K562 (cell line): ENCODE measurements at regions not wholly inside any gene's neighbourhood (a gene's known extent, or its start where the extent isn't known, plus 50 kb on each side); places are given as distances from the start of the nearest gene placed in this dataset.

Experiments
- AFF4 ChIP-seq: sonication (generic); formaldehyde crosslinking; IDR thresholded peaks from 2 replicates; pipeline ENCODE4 v1.8.0; 2023; ENCODE audit warnings: mild to moderate bottlenecking, missing genetic modification reagents
- CEBPG ChIP-seq, 3 experiments: fragments of 200-800 bp in 1 of 3; sonication (Bioruptor generic) in 1 of 3; sonication (generic) in 1 of 3; formaldehyde crosslinking in 1 of 3; IDR thresholded peaks in 2 of 3; conservative IDR thresholded peaks in 1 of 3; 2 replicates each; pipeline versions ENCODE4 v1.6.1 to v1.8.0; 2016 to 2022; ENCODE audit warnings: missing compliant biosample characterization in 2 of 3, missing genetic modification characterization in 2 of 3, mild to moderate bottlenecking in 1 of 3, missing genetic modification reagents in 1 of 3
- CREB1 ChIP-seq, 2 experiments: sonication (generic) in 1 of 2; formaldehyde crosslinking in 1 of 2; IDR thresholded peaks; 2 replicates each; pipeline versions ENCODE4 v1.6.1 to v1.8.0; 2012 to 2022; ENCODE audit warnings: inconsistent platforms in 1 of 2, mild to moderate bottlenecking in 1 of 2, missing genetic modification reagents in 1 of 2, moderate library complexity in 1 of 2
- DPF2 ChIP-seq: fragments of 450-650 bp; IDR thresholded peaks from 2 replicates; pipeline ENCODE4 v1.6.1; 2016
- ETV5 ChIP-seq: sonication (generic); formaldehyde crosslinking; IDR thresholded peaks from 2 replicates; pipeline ENCODE4 v1.4.0; 2020; ENCODE audit warnings: low read depth, mild to moderate bottlenecking, missing genetic modification reagents
- HDAC8 ChIP-seq: fragments of 450-650 bp; IDR thresholded peaks from 2 replicates; pipeline ENCODE4 v1.6.1; 2016; ENCODE audit warnings: mild to moderate bottlenecking, missing genetic modification characterization, moderate library complexity, missing compliant biosample characterization
- MXI1 ChIP-seq: IDR thresholded peaks from 2 replicates; pipeline ENCODE4 v1.6.1; 2011; ENCODE audit warnings: low read depth, mild to moderate bottlenecking, improper control_type of control experiment, low read length
- ZNF407 ChIP-seq: fragments of 450-650 bp; IDR thresholded peaks from 2 replicates; pipeline ENCODE4 v1.6.1; 2016; ENCODE audit warnings: low read depth
- ZNF41 ChIP-seq: fragments of 250-450 bp; sonication (Bioruptor Pico); conservative IDR thresholded peaks from 2 replicates; pipeline ENCODE4 v1.4.0; 2020; ENCODE audit warnings: mild to moderate bottlenecking
- ZNF561 ChIP-seq: fragments of 450-650 bp; formaldehyde crosslinking; conservative IDR thresholded peaks from 2 replicates; pipeline ENCODE4 v1.4.0; 2020; ENCODE audit warnings: mild to moderate bottlenecking, moderate library complexity
- TF ChIP-seq, protein P1 (sequence below): sonication (generic); formaldehyde crosslinking; IDR thresholded peaks from 2 replicates; pipeline ENCODE4 v1.8.0; 2022; ENCODE audit warnings: mild to moderate bottlenecking, missing genetic modification reagents
- TF ChIP-seq, protein P2 (sequence below), 2 experiments: fragments of 450-650 bp; IDR thresholded peaks; 2 replicates each; pipeline ENCODE4 v1.6.1; 2016

DNA sequence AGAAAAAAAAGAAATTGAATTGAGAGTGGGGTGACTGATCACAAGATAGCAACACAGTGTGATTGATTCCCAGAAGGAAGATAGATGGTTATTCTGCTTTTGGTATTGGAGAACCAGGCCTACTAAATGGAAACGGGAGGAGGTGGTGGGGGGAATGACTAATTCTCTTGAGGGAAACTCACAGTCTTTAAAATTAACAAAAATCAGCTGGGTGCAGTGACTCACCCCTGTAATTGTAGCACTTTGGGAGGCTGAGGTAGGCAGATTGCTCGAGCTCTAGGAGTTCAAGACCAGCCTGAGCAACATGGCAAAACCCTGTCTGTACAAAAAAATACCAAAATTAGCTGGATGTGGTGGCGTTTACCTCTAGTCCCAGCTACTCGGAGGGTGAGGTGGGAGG lies 134.6 kb upstream of the PDE4B start (continued):
- TF ChIP-seq AFF4 (no peak), HDAC8 (tag) (no peak), MXI1 (no peak), CREB1 (IDR thresholded peaks at IDR 0.05) (no peak), CREB1 (CRISPR knock-in tag; IDR thresholded peaks at IDR 0.05) (no peak), CEBPG (CRISPR knock-in tag; IDR thresholded peaks at IDR 0.05) (no peak), CEBPG (tag; conservative IDR thresholded peaks at IDR 0.05 in 1 of 2, IDR thresholded peaks at IDR 0.05 in 1 of 2) (no peak), ETV5 (no peak), DPF2 (0 out of 2 replicates have a peak, but pooled peaks have one; percentile 28), ZNF41 (no peak), ZNF561 (CRISPR knock-in tag) (no peak), ZNF407 (no peak)
- TF ChIP-seq, protein P1, sequence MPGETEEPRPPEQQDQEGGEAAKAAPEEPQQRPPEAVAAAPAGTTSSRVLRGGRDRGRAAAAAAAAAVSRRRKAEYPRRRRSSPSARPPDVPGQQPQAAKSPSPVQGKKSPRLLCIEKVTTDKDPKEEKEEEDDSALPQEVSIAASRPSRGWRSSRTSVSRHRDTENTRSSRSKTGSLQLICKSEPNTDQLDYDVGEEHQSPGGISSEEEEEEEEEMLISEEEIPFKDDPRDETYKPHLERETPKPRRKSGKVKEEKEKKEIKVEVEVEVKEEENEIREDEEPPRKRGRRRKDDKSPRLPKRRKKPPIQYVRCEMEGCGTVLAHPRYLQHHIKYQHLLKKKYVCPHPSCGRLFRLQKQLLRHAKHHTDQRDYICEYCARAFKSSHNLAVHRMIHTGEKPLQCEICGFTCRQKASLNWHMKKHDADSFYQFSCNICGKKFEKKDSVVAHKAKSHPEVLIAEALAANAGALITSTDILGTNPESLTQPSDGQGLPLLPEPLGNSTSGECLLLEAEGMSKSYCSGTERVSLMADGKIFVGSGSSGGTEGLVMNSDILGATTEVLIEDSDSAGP (CRISPR knock-in tag): no peak
- TF ChIP-seq, protein P2, sequence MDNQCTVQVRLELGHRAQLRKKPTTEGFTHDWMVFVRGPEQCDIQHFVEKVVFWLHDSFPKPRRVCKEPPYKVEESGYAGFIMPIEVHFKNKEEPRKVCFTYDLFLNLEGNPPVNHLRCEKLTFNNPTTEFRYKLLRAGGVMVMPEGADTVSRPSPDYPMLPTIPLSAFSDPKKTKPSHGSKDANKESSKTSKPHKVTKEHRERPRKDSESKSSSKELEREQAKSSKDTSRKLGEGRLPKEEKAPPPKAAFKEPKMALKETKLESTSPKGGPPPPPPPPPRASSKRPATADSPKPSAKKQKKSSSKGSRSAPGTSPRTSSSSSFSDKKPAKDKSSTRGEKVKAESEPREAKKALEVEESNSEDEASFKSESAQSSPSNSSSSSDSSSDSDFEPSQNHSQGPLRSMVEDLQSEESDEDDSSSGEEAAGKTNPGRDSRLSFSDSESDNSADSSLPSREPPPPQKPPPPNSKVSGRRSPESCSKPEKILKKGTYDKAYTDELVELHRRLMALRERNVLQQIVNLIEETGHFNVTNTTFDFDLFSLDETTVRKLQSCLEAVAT (IDR thresholded peaks at IDR 0.05): no peak
